Ovary (tissue), 3 donors: ENCODE measurements at regions not wholly inside any gene's neighbourhood (a gene's known extent, or its start where the extent isn't known, plus 50 kb on each side); places are given as distances from the start of the nearest gene placed in this dataset.

Experiments
- EP300 ChIP-seq: sonication (generic); formaldehyde crosslinking; IDR thresholded peaks from one replicate; pipeline ENCODE4 v1.6.1; 2017; ENCODE audit warnings: antibody characterized with exemption
- POLR2A ChIP-seq: fragments of 450-650 bp; IDR thresholded peaks from one replicate; pipeline ENCODE4 v1.6.1; 2017; ENCODE audit warnings: antibody characterized with exemption, mild to moderate bottlenecking, moderate library complexity
- TF ChIP-seq, protein P1 (sequence below), 3 donors: fragments of 450-650 bp in 2 of 3; fragments of 200-600 bp in 1 of 3; IDR thresholded peaks; one replicate each; pipeline versions ENCODE4 v1.5.1 to v1.8.0; 2016 to 2022; ENCODE audit warnings: antibody characterized with exemption in 3 of 3, mild to moderate bottlenecking in 1 of 3
- donor health status: DM: no; HTN: no; CAD: no.

DNA sequence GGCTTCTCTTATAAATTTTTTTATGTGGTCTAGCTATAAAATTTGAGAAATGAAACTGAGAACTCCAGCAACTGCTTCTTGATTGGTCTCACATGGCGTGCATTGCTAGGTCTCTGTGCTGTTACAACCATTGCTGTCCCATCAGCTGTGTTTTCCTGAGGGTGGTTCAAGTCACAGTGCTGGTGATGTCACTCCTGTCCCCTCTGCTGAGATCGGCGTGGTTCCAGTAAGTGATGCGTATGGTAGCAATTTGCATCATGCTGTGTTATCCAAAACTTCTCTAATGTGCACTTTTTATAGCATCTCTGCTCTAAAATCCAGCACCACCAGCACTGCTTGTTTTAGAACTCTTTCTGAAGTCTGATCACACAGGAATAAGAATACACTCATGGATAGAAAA is 112.6 kb upstream of the ZNF608 start:
- TF ChIP-seq, protein P1, sequence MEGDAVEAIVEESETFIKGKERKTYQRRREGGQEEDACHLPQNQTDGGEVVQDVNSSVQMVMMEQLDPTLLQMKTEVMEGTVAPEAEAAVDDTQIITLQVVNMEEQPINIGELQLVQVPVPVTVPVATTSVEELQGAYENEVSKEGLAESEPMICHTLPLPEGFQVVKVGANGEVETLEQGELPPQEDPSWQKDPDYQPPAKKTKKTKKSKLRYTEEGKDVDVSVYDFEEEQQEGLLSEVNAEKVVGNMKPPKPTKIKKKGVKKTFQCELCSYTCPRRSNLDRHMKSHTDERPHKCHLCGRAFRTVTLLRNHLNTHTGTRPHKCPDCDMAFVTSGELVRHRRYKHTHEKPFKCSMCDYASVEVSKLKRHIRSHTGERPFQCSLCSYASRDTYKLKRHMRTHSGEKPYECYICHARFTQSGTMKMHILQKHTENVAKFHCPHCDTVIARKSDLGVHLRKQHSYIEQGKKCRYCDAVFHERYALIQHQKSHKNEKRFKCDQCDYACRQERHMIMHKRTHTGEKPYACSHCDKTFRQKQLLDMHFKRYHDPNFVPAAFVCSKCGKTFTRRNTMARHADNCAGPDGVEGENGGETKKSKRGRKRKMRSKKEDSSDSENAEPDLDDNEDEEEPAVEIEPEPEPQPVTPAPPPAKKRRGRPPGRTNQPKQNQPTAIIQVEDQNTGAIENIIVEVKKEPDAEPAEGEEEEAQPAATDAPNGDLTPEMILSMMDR (IDR thresholded peaks at IDR 0.05) = no peak
- TF ChIP-seq POLR2A (no peak), EP300 (no peak)
